ENCODE measurements at regions not wholly inside any gene's neighbourhood (a gene's known extent, or its start where the extent isn't known, plus 50 kb on each side); places are given as distances from the start of the nearest gene placed in this dataset.

DNA sequence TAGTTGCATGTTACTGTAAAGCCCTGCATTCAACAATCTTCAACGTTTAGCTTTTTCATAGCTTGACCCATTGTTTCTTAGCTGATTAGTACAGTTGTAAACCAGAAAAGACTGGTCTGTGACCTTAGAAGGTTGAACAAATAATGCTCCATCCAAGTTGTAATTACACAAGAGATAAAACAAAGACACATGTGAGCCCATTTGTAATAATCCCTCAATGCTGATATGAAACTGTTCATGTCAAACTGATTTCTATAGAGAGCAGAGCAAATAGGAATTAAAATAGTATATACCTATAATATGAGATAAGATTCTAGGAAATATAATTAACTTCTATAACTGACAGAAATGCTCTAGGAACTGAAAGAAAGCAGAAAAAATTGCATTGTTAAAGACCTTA lies 94.7 kb upstream of the SLC25A13 start:
- no peak for TF ChIP-seq POLR2A (IDR thresholded peaks at IDR 0.05)
- TF ChIP-seq, protein P1, sequence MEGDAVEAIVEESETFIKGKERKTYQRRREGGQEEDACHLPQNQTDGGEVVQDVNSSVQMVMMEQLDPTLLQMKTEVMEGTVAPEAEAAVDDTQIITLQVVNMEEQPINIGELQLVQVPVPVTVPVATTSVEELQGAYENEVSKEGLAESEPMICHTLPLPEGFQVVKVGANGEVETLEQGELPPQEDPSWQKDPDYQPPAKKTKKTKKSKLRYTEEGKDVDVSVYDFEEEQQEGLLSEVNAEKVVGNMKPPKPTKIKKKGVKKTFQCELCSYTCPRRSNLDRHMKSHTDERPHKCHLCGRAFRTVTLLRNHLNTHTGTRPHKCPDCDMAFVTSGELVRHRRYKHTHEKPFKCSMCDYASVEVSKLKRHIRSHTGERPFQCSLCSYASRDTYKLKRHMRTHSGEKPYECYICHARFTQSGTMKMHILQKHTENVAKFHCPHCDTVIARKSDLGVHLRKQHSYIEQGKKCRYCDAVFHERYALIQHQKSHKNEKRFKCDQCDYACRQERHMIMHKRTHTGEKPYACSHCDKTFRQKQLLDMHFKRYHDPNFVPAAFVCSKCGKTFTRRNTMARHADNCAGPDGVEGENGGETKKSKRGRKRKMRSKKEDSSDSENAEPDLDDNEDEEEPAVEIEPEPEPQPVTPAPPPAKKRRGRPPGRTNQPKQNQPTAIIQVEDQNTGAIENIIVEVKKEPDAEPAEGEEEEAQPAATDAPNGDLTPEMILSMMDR (IDR thresholded peaks at IDR 0.05), result no peak
- no peak for TF ChIP-seq EP300 (IDR thresholded peaks at IDR 0.05)

Data from sigmoid colon (tissue), 4 donors.